ENCODE measurements at regions not wholly inside any gene's neighbourhood (a gene's known extent, or its start where the extent isn't known, plus 50 kb on each side); places are given as distances from the start of the nearest gene placed in this dataset.

GRCh38 chr6:98092331-98092730 is 742.0 kb upstream of the POU3F2 start:
- Mint-ChIP-seq H3K27me3 (ENCODE audit: insufficient read depth, low read depth) (peaks cover 5% of the 10 kb centered on the region), H3K27ac (peak overlapping the region; percentile 72), H3K36me3 (peaks cover 10% of the 10 kb centered on the region), H3K4me1 (peaks cover 14% of the 10 kb centered on the region), H3K9me3 (peaks cover 17% of the 10 kb centered on the region), H3K4me3 (no peak overlapping the region)
- Histone ChIP-seq H3F3A (ENCODE audit: low read depth) (no peaks in the 10 kb centered on the region), H3K9me3 (ENCODE audit: low read depth) (no peaks in the 10 kb centered on the region), H3K4me2 (no peak overlapping the region), H3K4me1 (no peaks in the 10 kb centered on the region), H3K36me3 (no peaks in the 10 kb centered on the region), H4K20me1 (ENCODE audit: low read depth) (no peaks in the 10 kb centered on the region), H2AFZ (replicated peaks) (no peak overlapping the region), H3K79me2 (ENCODE audit: low read depth) (no peaks in the 10 kb centered on the region), H3K9ac (no peak overlapping the region), H3K27ac (no peak overlapping the region), H3K4me3 (no peak overlapping the region), H3K27me3 (no peaks in the 10 kb centered on the region)
- no peak for DNase-seq (ENCODE audit: low spot score)
- no peak for TF ChIP-seq EZH2 (IDR thresholded peaks at IDR 0.05)
- no peak for TF ChIP-seq EZH2phosphoT487 (IDR thresholded peaks at IDR 0.05)
- no peak for TF ChIP-seq CTCF (IDR thresholded peaks at IDR 0.05)

- Histone ChIP-seq H3K36me3 (no peaks in the 10 kb centered on the region), H3K79me2 (ENCODE audit: low read depth) (no peaks in the 10 kb centered on the region), H2AFZ (replicated peaks) (no peak overlapping the region), H4K20me1 (ENCODE audit: low read depth) (no peaks in the 10 kb centered on the region), H3K4me3 (no peak overlapping the region), H3K4me2 (no peak overlapping the region), H3K4me1 (no peaks in the 10 kb centered on the region), H3K9me3 (ENCODE audit: low read depth) (no peaks in the 10 kb centered on the region), H3F3A (ENCODE audit: low read depth) (no peaks in the 10 kb centered on the region), H3K27me3 (no peaks in the 10 kb centered on the region), H3K27ac (no peak overlapping the region), H3K9ac (no peak overlapping the region)
- H3K4me3 Mint-ChIP-seq = no peak overlapping the region
- no peak for DNase-seq (ENCODE audit: low spot score)
- peaks cover 11% of the 10 kb centered on the region for H3K4me1 Mint-ChIP-seq
- H3K9me3 Mint-ChIP-seq = peaks cover 6% of the 10 kb centered on the region
- peaks cover 3% of the 10 kb centered on the region for H3K36me3 Mint-ChIP-seq
- H3K27ac Mint-ChIP-seq = no peak overlapping the region
- TF ChIP-seq EZH2 (IDR thresholded peaks at IDR 0.05) (no peak), CTCF (IDR thresholded peaks at IDR 0.05) (no peak), EZH2phosphoT487 (IDR thresholded peaks at IDR 0.05) (no peak)
- H3K27me3 Mint-ChIP-seq (ENCODE audit: insufficient read depth, low read depth) = no peaks in the 10 kb centered on the region
Observed at GRCh38 chr6:98094696-98095095, 739.7 kb upstream of the POU3F2 start.

DNA sequence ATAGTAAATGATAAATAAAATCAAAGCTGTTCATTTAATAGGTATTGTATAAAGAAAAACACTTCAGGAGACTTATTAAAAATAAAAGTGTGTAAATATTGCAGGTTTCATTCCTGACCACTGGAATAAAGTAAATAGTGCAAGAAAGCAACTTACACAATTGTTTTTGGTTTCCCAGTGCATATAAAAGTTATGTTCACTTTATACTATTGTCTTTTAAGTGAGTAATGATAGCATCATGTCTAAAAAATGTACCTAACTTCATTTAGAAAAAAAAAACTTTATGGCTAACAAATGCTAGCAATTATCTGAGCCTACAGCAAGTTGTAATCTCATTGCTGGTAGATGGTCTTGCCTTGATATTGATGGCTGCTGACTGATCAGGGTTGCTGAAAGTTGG is 726.6 kb upstream of the POU3F2 start:
- Histone ChIP-seq H3K9me3 (ENCODE audit: low read depth) (no peaks in the 10 kb centered on the region), H3K36me3 (no peaks in the 10 kb centered on the region), H2AFZ (replicated peaks) (no peak overlapping the region), H3K27me3 (no peaks in the 10 kb centered on the region), H3K27ac (no peak overlapping the region), H3K4me1 (peaks cover 3% of the 10 kb centered on the region), H3K9ac (no peak overlapping the region), H3F3A (ENCODE audit: low read depth) (no peaks in the 10 kb centered on the region), H3K4me3 (no peak overlapping the region), H3K79me2 (ENCODE audit: low read depth) (no peaks in the 10 kb centered on the region), H4K20me1 (ENCODE audit: low read depth) (no peaks in the 10 kb centered on the region), H3K4me2 (no peak overlapping the region)
- DNase-seq (ENCODE audit: low spot score) = no peak
- TF ChIP-seq EZH2phosphoT487 (IDR thresholded peaks at IDR 0.05) = no peak
- TF ChIP-seq CTCF (IDR thresholded peaks at IDR 0.05) = no peak
- TF ChIP-seq EZH2 (IDR thresholded peaks at IDR 0.05) = no peak
- Mint-ChIP-seq H3K27me3 (ENCODE audit: insufficient read depth, low read depth) (peaks cover 2% of the 10 kb centered on the region), H3K27ac (no peak overlapping the region), H3K4me1 (no peaks in the 10 kb centered on the region), H3K36me3 (peaks cover 6% of the 10 kb centered on the region), H3K9me3 (peaks cover 9% of the 10 kb centered on the region), H3K4me3 (no peak overlapping the region)

Measured in neural progenitor cell (in vitro differentiated cells).